Vagina (tissue), 2 donors: ENCODE measurements at regions not wholly inside any gene's neighbourhood (a gene's known extent, or its start where the extent isn't known, plus 50 kb on each side); places are given as distances from the start of the nearest gene placed in this dataset.

ENCODE experiments used
- CTCF ChIP-seq, 3 experiments: fragments of 450-650 bp in 2 of 3; fragments of 200-600 bp in 1 of 3; sonication (generic) in 1 of 3; IDR thresholded peaks; one replicate each; pipeline ENCODE4 v1.5.1; 2017 to 2019; ENCODE audit warnings: antibody characterized with exemption in 3 of 3, mild to moderate bottlenecking in 2 of 3, moderate library complexity in 2 of 3
- POLR2A ChIP-seq, 2 donors: fragments of 450-650 bp; IDR thresholded peaks; one replicate each; pipeline ENCODE4 v1.6.1; 2017; ENCODE audit warnings: antibody characterized with exemption in 2 of 2, mild to moderate bottlenecking in 2 of 2, moderate library complexity in 2 of 2
- POLR2AphosphoS5 ChIP-seq, 2 donors: sonication (generic); formaldehyde crosslinking; IDR thresholded peaks; one replicate each; pipeline ENCODE4 v1.9.0; 2017; ENCODE audit warnings: antibody characterized with exemption in 2 of 2, mild to moderate bottlenecking in 2 of 2, low read depth in 1 of 2; ENCODE audit not compliant: insufficient read depth in 1 of 2

DNA sequence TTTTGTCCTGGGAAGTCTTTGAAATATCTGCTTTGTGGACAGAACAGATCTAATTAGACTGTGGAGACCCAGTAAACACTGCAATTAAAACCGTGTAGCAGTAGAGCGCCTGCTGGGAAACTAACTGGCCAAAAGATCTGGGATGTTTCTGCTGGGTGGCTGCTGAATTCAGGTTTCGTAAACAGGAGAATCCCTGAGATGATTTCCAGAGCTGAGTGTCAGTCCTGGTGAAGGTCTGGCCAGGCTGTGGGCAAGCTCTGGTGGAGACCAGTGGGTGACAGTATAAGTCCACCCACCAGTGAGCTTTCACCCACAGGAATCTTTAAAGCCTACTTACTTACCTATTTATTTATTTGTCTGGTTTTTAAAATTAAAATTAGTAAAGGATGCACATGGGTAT, 257.2 kb downstream of the IRF8 start:
- TF ChIP-seq CTCF (IDR thresholded peaks at IDR 0.05) (no peak), POLR2A (IDR thresholded peaks at IDR 0.05) (no peak), POLR2AphosphoS5 (IDR thresholded peaks at IDR 0.05; ENCODE audit: insufficient read depth in 1 of 2, low read depth in 1 of 2) (no peak)
